HFF-Myc (cell line): ENCODE measurements at regions not wholly inside any gene's neighbourhood (a gene's known extent, or its start where the extent isn't known, plus 50 kb on each side); places are given as distances from the start of the nearest gene placed in this dataset.
"Not testable (repeated sequence)": the region's sequence is repeated elsewhere in the genome, so short reads cannot be mapped to it uniquely, and the experiment has no call there.

Source experiments
- DNase-seq: peaks from one replicate; pipeline ENCODE4 v3.0.0-alpha.2; 2011; ENCODE audit warnings: low read depth; ENCODE audit errors: extremely low read depth
- H3K4me3 ChIP-seq: replicated peaks from 2 replicates; pipeline ENCODE4 v1.5.1; 2011; ENCODE audit warnings: low read depth, mild to moderate bottlenecking, control low read depth, low read length
- TF ChIP-seq, protein P1 (sequence below): IDR thresholded peaks from 2 replicates; pipeline ENCODE4 v1.5.1; 2012; ENCODE audit warnings: mild to moderate bottlenecking, low read depth, low read length, control low read depth; ENCODE audit errors: missing control alignments

DNA sequence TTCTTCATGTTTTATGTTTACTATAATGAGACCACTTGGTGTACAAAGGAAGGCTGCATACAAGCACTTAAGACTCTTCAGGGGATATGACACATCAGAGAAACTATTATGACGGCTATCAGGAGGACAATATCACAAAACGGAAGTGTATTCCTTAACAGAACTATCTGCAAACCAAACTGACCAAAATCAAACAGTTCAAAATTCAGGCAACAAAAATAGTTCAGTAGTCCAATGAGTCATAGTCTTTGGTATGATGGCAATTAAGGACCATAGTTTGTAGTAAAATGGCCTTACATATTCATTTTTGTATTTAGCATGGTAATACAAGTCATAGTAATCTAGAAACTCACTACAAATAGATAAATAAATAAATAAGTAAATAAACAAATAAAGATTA lies 1638.7 kb upstream of the SEL1L start:
- TF ChIP-seq, protein P1, sequence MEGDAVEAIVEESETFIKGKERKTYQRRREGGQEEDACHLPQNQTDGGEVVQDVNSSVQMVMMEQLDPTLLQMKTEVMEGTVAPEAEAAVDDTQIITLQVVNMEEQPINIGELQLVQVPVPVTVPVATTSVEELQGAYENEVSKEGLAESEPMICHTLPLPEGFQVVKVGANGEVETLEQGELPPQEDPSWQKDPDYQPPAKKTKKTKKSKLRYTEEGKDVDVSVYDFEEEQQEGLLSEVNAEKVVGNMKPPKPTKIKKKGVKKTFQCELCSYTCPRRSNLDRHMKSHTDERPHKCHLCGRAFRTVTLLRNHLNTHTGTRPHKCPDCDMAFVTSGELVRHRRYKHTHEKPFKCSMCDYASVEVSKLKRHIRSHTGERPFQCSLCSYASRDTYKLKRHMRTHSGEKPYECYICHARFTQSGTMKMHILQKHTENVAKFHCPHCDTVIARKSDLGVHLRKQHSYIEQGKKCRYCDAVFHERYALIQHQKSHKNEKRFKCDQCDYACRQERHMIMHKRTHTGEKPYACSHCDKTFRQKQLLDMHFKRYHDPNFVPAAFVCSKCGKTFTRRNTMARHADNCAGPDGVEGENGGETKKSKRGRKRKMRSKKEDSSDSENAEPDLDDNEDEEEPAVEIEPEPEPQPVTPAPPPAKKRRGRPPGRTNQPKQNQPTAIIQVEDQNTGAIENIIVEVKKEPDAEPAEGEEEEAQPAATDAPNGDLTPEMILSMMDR: no peak
- no peak overlapping the region for H3K4me3 ChIP-seq
- no peak for DNase-seq

DNA sequence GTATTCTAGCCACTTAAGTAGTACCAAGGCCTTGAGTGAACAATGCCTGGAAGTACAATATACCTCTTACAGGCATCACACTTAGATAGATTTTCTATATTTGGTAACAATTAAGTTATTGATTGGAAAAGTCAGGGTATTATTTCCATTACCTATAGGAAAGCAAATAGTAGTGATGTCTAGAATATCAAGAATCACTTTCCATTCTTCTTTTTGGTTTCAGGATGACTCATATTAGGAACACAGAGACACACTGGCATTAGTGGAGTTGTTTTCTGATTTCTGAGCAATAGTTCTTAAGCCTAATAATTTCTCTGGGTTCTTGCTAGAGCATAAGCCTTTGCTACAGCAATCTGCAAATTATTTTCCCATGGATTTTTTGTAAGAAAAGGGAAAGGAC lies 1640.0 kb upstream of the SEL1L start:
- no peak overlapping the region for H3K4me3 ChIP-seq
- no peak for DNase-seq
- TF ChIP-seq, protein P1: no peak

DNA sequence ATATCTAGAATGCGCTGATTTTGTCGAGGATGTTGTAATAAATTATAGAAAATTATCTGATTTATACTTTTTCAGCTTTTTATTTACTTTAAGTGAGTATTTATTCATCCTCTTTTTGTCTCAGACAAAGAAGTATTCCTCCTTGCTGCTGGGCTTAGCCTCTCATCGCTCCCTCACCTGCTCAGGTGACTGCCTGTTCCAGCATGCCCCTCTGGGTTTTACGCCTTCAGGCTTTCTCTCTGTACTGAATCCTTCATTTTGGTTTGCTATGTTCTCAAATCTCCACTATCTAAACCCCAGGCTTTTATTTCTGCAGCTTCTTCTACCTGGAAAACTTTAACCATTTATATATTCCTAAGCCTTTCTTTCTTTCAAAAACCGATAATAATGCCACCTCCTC lies 1650.9 kb upstream of the SEL1L start:
- TF ChIP-seq, protein P1: no peak
- DNase-seq: no peak
- H3K4me3 ChIP-seq: no peak overlapping the region

DNA sequence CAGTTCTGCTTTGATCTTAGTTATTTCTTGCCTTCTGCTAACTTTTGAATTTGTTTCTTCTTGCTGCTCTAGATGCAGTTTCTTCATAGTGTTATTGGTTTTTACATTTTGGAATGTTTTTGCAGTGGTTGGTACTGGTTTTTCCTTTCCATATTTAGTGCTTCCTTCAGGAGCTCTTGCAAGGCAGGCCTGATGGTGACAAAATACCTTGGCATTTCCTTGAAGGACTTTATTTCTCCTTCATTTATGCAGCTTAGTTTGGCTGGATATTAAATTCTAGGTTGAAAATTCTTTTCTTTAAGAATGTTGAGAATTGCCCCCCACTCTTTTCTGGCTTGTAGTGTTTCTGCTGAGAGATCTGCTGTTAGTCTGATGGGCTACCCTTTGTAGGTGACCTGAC lies 1654.7 kb upstream of the SEL1L start:
- not testable (repeated sequence) for DNase-seq, H3K4me3 ChIP-seq

DNA sequence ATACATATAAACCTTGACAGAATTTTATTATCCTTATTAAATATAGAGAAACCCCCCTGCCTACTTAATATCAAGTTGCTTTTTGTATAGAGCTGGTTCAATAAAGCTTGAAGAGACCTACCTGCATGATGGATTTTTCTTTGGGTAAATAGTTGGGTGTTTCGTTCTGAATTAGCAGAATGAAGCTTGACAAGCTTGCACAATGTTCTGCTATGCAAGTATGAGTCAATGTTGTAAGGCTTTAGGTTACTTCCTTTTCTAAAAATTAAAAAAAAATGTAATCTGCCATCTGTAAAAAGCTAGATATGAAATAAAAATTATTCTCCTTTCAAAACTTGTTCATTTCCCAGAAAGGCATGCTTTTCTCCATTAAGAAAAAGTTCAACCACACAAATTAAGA lies 1662.6 kb upstream of the SEL1L start:
- DNase-seq: no peak
- TF ChIP-seq, protein P1: no peak
- no peak overlapping the region for H3K4me3 ChIP-seq

DNA sequence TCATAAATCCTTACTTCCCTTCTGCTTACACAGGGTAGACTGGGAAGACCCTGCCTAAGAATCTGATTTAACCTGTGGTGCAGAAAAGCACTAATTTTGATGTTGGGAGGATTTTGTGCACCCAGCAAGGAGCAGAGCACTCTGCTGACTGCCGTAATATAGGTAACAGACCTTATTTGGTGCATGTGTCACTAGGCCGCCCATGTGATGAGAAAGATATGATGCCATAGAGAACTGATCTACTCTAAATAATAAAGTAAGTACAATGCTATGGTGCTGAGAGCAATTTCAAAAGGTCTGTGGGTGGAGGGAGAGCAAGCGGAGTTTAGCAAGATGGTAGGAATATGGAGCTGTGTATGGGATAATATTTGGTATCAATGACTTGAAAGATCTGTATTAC lies 1663.6 kb upstream of the SEL1L start:
- H3K4me3 ChIP-seq: no peak overlapping the region
- DNase-seq: no peak
- TF ChIP-seq, protein P1: no peak

DNA sequence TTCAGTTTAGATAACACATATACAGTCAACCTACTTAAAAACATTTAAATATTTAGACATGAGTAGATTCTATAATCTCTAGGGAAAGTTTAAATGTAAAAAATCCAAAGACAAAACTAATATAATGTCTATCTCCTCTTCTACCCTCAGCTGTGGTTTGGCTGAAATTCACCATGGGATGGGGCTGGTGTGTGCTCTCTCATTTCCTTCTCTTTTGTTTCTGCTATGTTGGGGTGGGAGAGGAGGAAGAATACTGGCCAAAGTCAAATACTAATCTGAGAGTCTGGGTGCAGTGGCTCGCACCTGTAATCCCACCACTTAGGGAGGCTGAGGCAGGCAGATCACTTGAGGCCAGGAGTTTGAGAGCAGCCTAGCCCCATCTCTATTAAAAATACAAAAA lies 1673.9 kb upstream of the SEL1L start:
- TF ChIP-seq, protein P1: no peak
- H3K4me3 ChIP-seq: no peak overlapping the region
- no peak for DNase-seq

DNA sequence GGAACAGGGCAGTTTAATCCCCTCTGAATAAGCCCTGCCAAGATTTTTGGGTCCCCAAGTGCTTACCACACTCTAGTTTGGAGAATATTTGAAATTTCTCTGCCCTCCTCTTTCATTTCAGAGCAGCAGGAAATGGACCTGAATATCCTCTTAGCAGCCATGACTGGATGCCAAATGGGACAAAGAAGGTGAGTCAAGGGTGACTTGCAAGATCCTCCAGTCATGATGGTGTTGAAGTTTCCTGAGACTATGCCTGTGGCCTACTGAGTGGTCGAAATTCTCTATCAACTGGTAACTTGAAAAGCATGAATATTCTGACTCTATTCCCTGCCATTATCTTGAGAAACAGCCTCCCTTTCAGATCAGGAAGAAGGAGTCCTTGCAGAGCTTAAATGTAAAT lies 1674.7 kb upstream of the SEL1L start:
- DNase-seq: no peak
- no peak overlapping the region for H3K4me3 ChIP-seq
- TF ChIP-seq, protein P1: no peak
